ENCODE measurements at regions not wholly inside any gene's neighbourhood (a gene's known extent, or its start where the extent isn't known, plus 50 kb on each side); places are given as distances from the start of the nearest gene placed in this dataset.

GRCh38 chr5:158226496-158226895, 367.6 kb upstream of the CLINT1 start (continued):
- TF ChIP-seq ZBTB26 (CRISPR knock-in tag; IDR thresholded peaks at IDR 0.05; ENCODE audit: borderline replicate concordance) (no peak), ZUFSP (CRISPR knock-in tag; IDR thresholded peaks at IDR 0.05; ENCODE audit: borderline replicate concordance) (no peak), ERF (CRISPR knock-in tag; IDR thresholded peaks at IDR 0.05) (no peak), AGO1 (IDR thresholded peaks at IDR 0.05; ENCODE audit: low read depth, low read length, poor library complexity, severe bottlenecking) (no peak), ZNF280D (CRISPR knock-in tag; IDR thresholded peaks at IDR 0.05) (no peak), ZSCAN9 (CRISPR knock-in tag; IDR thresholded peaks at IDR 0.05; ENCODE audit: borderline replicate concordance) (no peak), SP1 (IDR thresholded peaks at IDR 0.05) (no peak), SP1 (CRISPR knock-in tag; IDR thresholded peaks at IDR 0.05) (no peak), HNF1A (IDR thresholded peaks at IDR 0.05; ENCODE audit: low read depth) (no peak), HNF1A (CRISPR knock-in tag; IDR thresholded peaks at IDR 0.05; ENCODE audit: borderline replicate concordance) (no peak), BCL6 (CRISPR knock-in tag; IDR thresholded peaks at IDR 0.05) (no peak), KMT2A (CRISPR knock-in tag; IDR thresholded peaks at IDR 0.05) (no peak), POLR2AphosphoS2 (IDR thresholded peaks at IDR 0.05; ENCODE audit: low read depth, low read length) (no peak), ZNF724P (CRISPR knock-in tag; IDR thresholded peaks at IDR 0.05; ENCODE audit: borderline replicate concordance) (no peak)
